Body of pancreas (tissue), 4 donors: ENCODE measurements at regions not wholly inside any gene's neighbourhood (a gene's known extent, or its start where the extent isn't known, plus 50 kb on each side); places are given as distances from the start of the nearest gene placed in this dataset.

Experiments
- ATAC-seq: fragments of 150-250 bp; one replicate; pipeline ENCODE4 v1.9.1; 2016
- DNase-seq, 4 donors: peaks; one replicate each; pipeline ENCODE4 v3.0.0-alpha.2; 2019
- H3K27ac ChIP-seq, 4 donors: fragments of 200-600 bp; sonication (generic); 1 replicate in 3 of 4; 2 replicates in 1 of 4; pipeline versions ENCODE4 v1.5.1 to v1.6.1; 2016 to 2019; ENCODE audit warnings: mild to moderate bottlenecking in 1 of 4, mixed read lengths in 1 of 4, moderate library complexity in 1 of 4
- H3K27me3 ChIP-seq, 2 donors: fragments of 200-600 bp; sonication (generic); one replicate each; pipeline ENCODE4 v1.6.0; 2016; ENCODE audit warnings: mild to moderate bottlenecking in 1 of 2
- H3K36me3 ChIP-seq, 2 donors: fragments of 200-600 bp; sonication (generic); replicated peaks in 1 of 2; 2 replicates each; pipeline ENCODE4 v1.5.1; 2016; ENCODE audit warnings: low read depth in 2 of 2; ENCODE audit not compliant: insufficient read depth in 1 of 2
- H3K4me1 ChIP-seq: fragments of 200-600 bp; sonication (generic); one replicate; pipeline ENCODE4 v1.6.0; 2016
- H3K4me3 ChIP-seq, 2 donors: fragments of 200-600 bp; sonication (generic); 1 replicate in 1 of 2; 2 replicates in 1 of 2; pipeline ENCODE4 v1.5.1; 2016 to 2019
- H3K9me3 ChIP-seq, 3 donors: fragments of 200-600 bp; sonication (generic); 1 replicate in 2 of 3; 2 replicates in 1 of 3; pipeline ENCODE4 v1.5.1; 2016
- CTCF ChIP-seq, 7 experiments: fragments of 450-650 bp in 4 of 7; fragments of 200-600 bp in 3 of 7; sonication (generic) in 3 of 7; IDR thresholded peaks; one replicate each; pipeline ENCODE4 v1.5.1; 2016 to 2019; ENCODE audit warnings: antibody characterized with exemption in 7 of 7
- POLR2A ChIP-seq, 3 donors: fragments of 450-650 bp; IDR thresholded peaks; one replicate each; pipeline ENCODE4 v1.6.1; 2016; ENCODE audit warnings: antibody characterized with exemption in 3 of 3, mild to moderate bottlenecking in 2 of 3
- WGBS, 2 donors: methylation state at CpG; one replicate each; pipeline ENCODE4 v1.1.5; 2017; 5-methylcytosine and 5-hydroxymethylcytosine counted together
- intact Hi-C: fragments of 100-400 bp; cut with DNase I; formaldehyde crosslinking; loops from one replicate; pipeline ENCODE4 v1.15.1; 2023

- H3K4me1 ChIP-seq, result no peaks in the 10 kb centered on the region
- H3K27me3 ChIP-seq, result no peaks in the 10 kb centered on the region
- TF ChIP-seq POLR2A (IDR thresholded peaks at IDR 0.05), result no peak
- TF ChIP-seq CTCF (IDR thresholded peaks at IDR 0.05), result no peak
- ATAC-seq, result no peak
- no peak overlapping the region for H3K4me3 ChIP-seq
- no peak for DNase-seq
- intact Hi-C loops, result no loop called here
- WGBS, 2 donors, result 81 to 95% methylated on average over 2 of the region's 2 CpGs
- no peaks in the 10 kb centered on the region for H3K9me3 ChIP-seq
- H3K27ac ChIP-seq, result no peak overlapping the region
- no peaks in the 10 kb centered on the region for H3K36me3 ChIP-seq
Measured at GRCh38 chr13:22219709-22220108, 548.8 kb downstream of the FGF9 start.

- Histone ChIP-seq H3K36me3 (no peaks in the 10 kb centered on the region), H3K4me3 (no peak overlapping the region), H3K4me1 (no peaks in the 10 kb centered on the region), H3K27me3 (no peaks in the 10 kb centered on the region), H3K27ac (no peak overlapping the region), H3K9me3 (no peaks in the 10 kb centered on the region)
- no peak for TF ChIP-seq CTCF (IDR thresholded peaks at IDR 0.05)
- TF ChIP-seq POLR2A (IDR thresholded peaks at IDR 0.05), result no peak
- intact Hi-C loops, result no loop called here
- WGBS, 2 donors, result 73 to 75% methylated on average over 13 to 17 of the region's 17 CpGs
- DNase-seq (no peak), ATAC-seq (no peak)
Measured at GRCh38 chr13:22220151-22221135, 549.6 kb downstream of the FGF9 start.

DNA sequence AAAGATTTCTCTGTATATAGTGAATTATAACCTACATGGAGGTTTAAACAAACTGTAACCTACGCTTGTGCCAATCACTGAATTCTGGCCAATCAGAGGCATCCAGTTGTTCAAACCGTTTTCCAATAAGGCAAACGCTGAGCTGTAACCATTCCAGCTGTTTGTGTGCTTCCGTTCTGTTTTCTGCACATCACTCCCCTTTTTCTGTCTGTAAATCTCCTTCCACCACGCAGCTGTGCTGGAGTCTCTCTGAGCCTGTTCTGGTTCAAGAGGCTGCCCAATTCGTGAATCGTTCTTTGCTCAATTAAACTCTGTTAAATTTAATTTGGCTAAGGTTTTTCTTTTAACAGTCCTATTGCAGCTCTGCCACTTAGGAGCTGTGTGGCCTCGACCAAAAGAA, 552.5 kb downstream of the FGF9 start:
- Histone ChIP-seq H3K36me3 (no peaks in the 10 kb centered on the region), H3K27ac (no peak overlapping the region), H3K4me3 (no peak overlapping the region), H3K4me1 (no peaks in the 10 kb centered on the region), H3K9me3 (no peaks in the 10 kb centered on the region), H3K27me3 (no peaks in the 10 kb centered on the region)
- intact Hi-C loops, result no loop called here
- DNase-seq (no peak), ATAC-seq (no peak)
- TF ChIP-seq CTCF (IDR thresholded peaks at IDR 0.05) (no peak), POLR2A (IDR thresholded peaks at IDR 0.05) (no peak)
- 73 to 86% methylated on average over 8 of the region's 8 CpGs for WGBS, 2 donors

DNA sequence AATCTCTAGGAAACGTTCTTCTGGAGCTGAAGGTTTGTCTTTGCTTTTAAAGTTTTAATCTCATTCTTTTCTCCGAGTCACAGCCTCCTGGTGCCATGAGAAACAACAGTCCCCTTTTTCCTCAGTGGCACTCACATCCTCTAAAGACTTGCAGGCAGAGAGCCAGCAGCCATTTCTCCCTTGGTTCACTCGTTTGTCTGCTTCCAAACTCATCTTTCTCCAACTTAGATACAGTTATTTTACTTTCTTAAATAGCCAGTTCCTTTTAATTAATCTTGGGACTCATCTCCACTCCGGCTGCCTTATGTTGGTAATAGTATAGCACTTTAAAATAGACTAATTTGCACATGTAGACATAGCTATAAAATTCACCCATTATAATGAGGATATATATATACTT, 555.2 kb downstream of the FGF9 start:
- Histone ChIP-seq H3K4me3 (no peak overlapping the region), H3K36me3 (no peaks in the 10 kb centered on the region), H3K27ac (no peak overlapping the region), H3K4me1 (no peaks in the 10 kb centered on the region), H3K27me3 (no peaks in the 10 kb centered on the region), H3K9me3 (no peaks in the 10 kb centered on the region)
- intact Hi-C loops, result no loop called here
- ATAC-seq (no peak), DNase-seq (no peak)
- WGBS, 2 donors, result 50 to 53% methylated on average over 4 of the region's 4 CpGs
- TF ChIP-seq CTCF (IDR thresholded peaks at IDR 0.05), result no peak
- no peak for TF ChIP-seq POLR2A (IDR thresholded peaks at IDR 0.05)

DNA sequence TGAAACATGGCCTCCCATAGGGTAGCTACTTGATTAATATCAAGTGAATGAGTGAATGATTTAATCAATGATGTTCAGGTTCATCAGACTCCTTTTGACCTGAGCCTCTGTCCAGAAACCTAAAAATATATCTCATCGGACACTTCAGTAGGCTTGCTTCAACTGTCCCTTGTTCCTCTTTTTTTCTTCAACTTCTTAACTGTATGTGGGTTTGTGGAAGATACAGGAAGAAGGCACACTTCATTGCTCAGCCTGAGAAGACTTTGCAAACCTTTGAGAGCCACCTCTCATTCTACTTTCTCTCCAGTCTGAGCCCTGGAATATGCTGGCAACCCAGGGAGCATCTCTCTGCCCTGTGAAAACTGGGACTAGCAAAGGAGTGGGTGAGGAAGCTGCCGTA, 557.0 kb downstream of the FGF9 start:
- H3K9me3 ChIP-seq, result no peaks in the 10 kb centered on the region
- no peak overlapping the region for H3K4me3 ChIP-seq
- H3K36me3 ChIP-seq, result no peaks in the 10 kb centered on the region
- ATAC-seq, result no peak
- no peaks in the 10 kb centered on the region for H3K27me3 ChIP-seq
- intact Hi-C loops, result no loop called here
- WGBS, 2 donors, result 64 to 80% methylated on average over 2 of the region's 2 CpGs
- TF ChIP-seq POLR2A (IDR thresholded peaks at IDR 0.05), result no peak
- H3K4me1 ChIP-seq, result no peaks in the 10 kb centered on the region
- no peak for DNase-seq
- no peak overlapping the region for H3K27ac ChIP-seq
